ENCODE measurements at regions not wholly inside any gene's neighbourhood (a gene's known extent, or its start where the extent isn't known, plus 50 kb on each side); places are given as distances from the start of the nearest gene placed in this dataset.

GRCh38 chr15:99440551-99441443, 125.0 kb upstream of the MEF2A start:
- TF ChIP-seq NFIC (IDR thresholded peaks at IDR 0.05) (peak; percentile 63), YY1 (IDR thresholded peaks at IDR 0.05; ENCODE audit: low read depth) (no peak), TCF12 (IDR thresholded peaks at IDR 0.05; ENCODE audit: low read depth) (no peak)

DNA sequence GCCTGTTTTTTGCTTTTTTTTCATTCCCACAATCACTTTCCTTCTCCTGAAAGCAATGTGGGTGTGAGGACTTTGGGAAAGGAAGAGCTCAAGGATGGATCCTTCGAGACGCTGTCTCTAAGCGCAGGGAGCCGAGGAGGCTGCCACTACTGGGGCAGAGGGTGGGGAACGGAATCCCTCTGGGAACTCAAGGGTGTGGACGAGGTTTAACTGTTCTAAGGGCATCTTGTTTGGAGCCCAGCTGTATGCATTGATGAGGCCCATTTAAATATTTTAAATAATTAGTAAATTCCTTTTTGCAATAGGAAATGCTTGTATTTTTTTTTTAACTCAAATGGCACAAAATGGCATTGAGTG, 124.4 kb upstream of the MEF2A start:
- TF ChIP-seq TAF1 (IDR thresholded peaks at IDR 0.05; ENCODE audit: low read depth), result no peak
- TF ChIP-seq USF1 (IDR thresholded peaks at IDR 0.05), result no peak
- TF ChIP-seq YY1 (IDR thresholded peaks at IDR 0.05; ENCODE audit: low read depth), result no peak
- TF ChIP-seq REST (IDR thresholded peaks at IDR 0.05; ENCODE audit: low read depth), result no peak
- no peak for TF ChIP-seq EP300 (IDR thresholded peaks at IDR 0.05; ENCODE audit: borderline replicate concordance)
- no peak for TF ChIP-seq FOXM1 (IDR thresholded peaks at IDR 0.05; ENCODE audit: borderline replicate concordance, low read depth)
- no peak for TF ChIP-seq TEAD4 (IDR thresholded peaks at IDR 0.05)
- no peak for TF ChIP-seq RAD21 (IDR thresholded peaks at IDR 0.05; ENCODE audit: low read depth)
- no peak for TF ChIP-seq CEBPB (IDR thresholded peaks at IDR 0.05)
- TF ChIP-seq MAX (IDR thresholded peaks at IDR 0.05), result no peak
- no peak for TF ChIP-seq EGR1 (IDR thresholded peaks at IDR 0.05)
- TF ChIP-seq CREB1 (IDR thresholded peaks at IDR 0.05; ENCODE audit: low read depth), result no peak
- no peak for TF ChIP-seq TCF12 (IDR thresholded peaks at IDR 0.05; ENCODE audit: low read depth)

DNA sequence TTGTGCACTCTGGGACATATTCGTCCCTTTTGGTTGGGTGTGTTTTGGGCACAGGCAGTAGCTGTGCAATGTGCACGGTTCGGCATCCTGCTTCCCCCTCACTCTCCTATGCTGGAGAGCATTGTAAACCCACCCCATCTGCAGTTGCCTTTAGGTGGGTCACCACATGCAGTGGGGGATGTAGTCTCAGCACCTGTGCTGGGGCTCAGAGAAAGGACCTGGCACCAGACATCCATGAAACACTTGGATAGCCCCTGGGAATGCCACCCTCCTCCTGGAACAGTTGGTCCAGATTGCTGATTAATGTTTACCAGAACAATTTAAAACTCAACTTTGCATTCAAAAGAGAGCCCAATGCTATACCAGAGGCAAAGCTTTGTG, 123.9 kb upstream of the MEF2A start:
- no peak for TF ChIP-seq CEBPB (IDR thresholded peaks at IDR 0.05)
- TF ChIP-seq TEAD4 (IDR thresholded peaks at IDR 0.05), result peak; percentile 43; the same call in 1 of the 2 replicates
- TF ChIP-seq TAF1 (IDR thresholded peaks at IDR 0.05; ENCODE audit: low read depth), result no peak
- no peak for TF ChIP-seq RAD21 (IDR thresholded peaks at IDR 0.05; ENCODE audit: low read depth)
- TF ChIP-seq EGR1 (IDR thresholded peaks at IDR 0.05), result no peak

GRCh38 chr15:99442252-99442897, 123.4 kb upstream of the MEF2A start:
- TF ChIP-seq USF1 (IDR thresholded peaks at IDR 0.05) (peak; percentile 74), CREB1 (IDR thresholded peaks at IDR 0.05; ENCODE audit: low read depth) (no peak), REST (IDR thresholded peaks at IDR 0.05; ENCODE audit: low read depth) (no peak), MAX (IDR thresholded peaks at IDR 0.05) (peak; percentile 61), RAD21 (IDR thresholded peaks at IDR 0.05; ENCODE audit: low read depth) (peak; percentile 33; the same call in 1 of the 2 replicates), FOXM1 (IDR thresholded peaks at IDR 0.05; ENCODE audit: borderline replicate concordance, low read depth) (no peak), NFIC (IDR thresholded peaks at IDR 0.05) (peak; percentile 91), TCF12 (IDR thresholded peaks at IDR 0.05; ENCODE audit: low read depth) (peak; percentile 85; the same call in 1 of the 2 replicates), ZBTB7A (IDR thresholded peaks at IDR 0.05; ENCODE audit: low read depth) (no peak; the same call in 1 of the 2 replicates), EGR1 (IDR thresholded peaks at IDR 0.05) (no peak; the same call in 1 of the 2 replicates), YY1 (IDR thresholded peaks at IDR 0.05; ENCODE audit: low read depth) (no peak), TEAD4 (IDR thresholded peaks at IDR 0.05) (peak; percentile 84), TAF1 (IDR thresholded peaks at IDR 0.05; ENCODE audit: low read depth) (no peak), EP300 (IDR thresholded peaks at IDR 0.05; ENCODE audit: borderline replicate concordance) (peak; percentile 89), CEBPB (IDR thresholded peaks at IDR 0.05) (peak; percentile 23; the same call in 1 of the 2 replicates)

DNA sequence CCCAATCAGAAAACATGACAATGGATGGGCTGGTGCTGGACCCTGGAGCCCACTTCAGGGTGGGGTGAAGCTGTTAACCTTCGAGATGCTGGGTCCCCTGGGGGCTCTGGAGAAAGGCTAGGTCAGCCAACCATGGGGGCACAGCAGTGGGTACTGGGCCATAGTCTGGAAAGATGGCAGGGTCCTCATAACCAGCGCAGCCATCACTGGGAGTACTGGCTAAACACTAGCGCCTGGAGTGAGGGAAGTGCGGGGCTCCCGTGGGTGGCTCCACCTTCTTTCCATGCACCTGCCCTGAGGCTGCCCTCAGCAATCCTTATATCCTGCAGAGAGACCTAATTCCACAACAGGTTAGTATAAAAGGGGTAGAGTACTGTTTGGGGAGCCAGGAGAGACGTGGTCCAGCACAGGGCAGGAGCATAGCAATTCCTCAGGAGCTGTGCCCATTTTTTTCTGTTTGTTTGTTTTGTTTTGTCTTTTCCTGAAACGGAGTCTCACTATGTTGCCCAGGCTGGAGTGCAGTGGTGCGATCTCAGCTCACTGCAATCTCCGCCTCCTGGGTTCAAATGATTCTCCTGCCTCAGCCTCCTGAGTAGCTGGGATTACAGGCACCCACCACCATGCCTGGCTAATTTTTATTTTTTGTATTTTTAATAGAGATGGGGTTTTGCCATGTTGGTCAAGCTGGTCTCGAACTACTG, 122.6 kb upstream of the MEF2A start:
- TF ChIP-seq MAX (IDR thresholded peaks at IDR 0.05), result no peak; the same call in 1 of the 2 replicates
- TF ChIP-seq YY1 (IDR thresholded peaks at IDR 0.05; ENCODE audit: low read depth), result no peak
- TF ChIP-seq REST (IDR thresholded peaks at IDR 0.05; ENCODE audit: low read depth), result no peak
- TF ChIP-seq EP300 (IDR thresholded peaks at IDR 0.05; ENCODE audit: borderline replicate concordance), result no peak
- no peak for TF ChIP-seq NFIC (IDR thresholded peaks at IDR 0.05)
- no peak for TF ChIP-seq CREB1 (IDR thresholded peaks at IDR 0.05; ENCODE audit: low read depth)
- no peak for TF ChIP-seq ZBTB7A (IDR thresholded peaks at IDR 0.05; ENCODE audit: low read depth)
- no peak for TF ChIP-seq TAF1 (IDR thresholded peaks at IDR 0.05; ENCODE audit: low read depth)
- TF ChIP-seq CEBPB (IDR thresholded peaks at IDR 0.05), result no peak
- no peak for TF ChIP-seq FOXM1 (IDR thresholded peaks at IDR 0.05; ENCODE audit: borderline replicate concordance, low read depth)

Data from Ishikawa (cell line).